IMR-90 (cell line): ENCODE measurements at regions not wholly inside any gene's neighbourhood (a gene's known extent, or its start where the extent isn't known, plus 50 kb on each side); places are given as distances from the start of the nearest gene placed in this dataset.

Experiments used
- ATAC-seq: fragments of 200-7000 bp; cut with Tn5 transposase; 2 replicates; pipeline ENCODE4 v1.9.1; 2020; ENCODE audit warnings: low read depth, mild to moderate bottlenecking, moderate library complexity
- BruUV-seq: library from RNA; stranded (reverse); fragments of 400-500 nt; replicated peaks from 2 replicates; lab custom pipeline; 2021; lab: Mats Ljungman, UMichigan
- CTCF ChIA-PET: fragments of 300-600 bp; formaldehyde crosslinking; extraction: SDS; loops from one replicate; lab custom pipeline; 2021; ENCODE audit warnings: antibody characterized with exemption; lab: Yijun Ruan, JAX
- POLR2A ChIA-PET: fragments of 300-600 bp; sonication (Branson Sonifier 250); formaldehyde crosslinking; loops from one replicate; lab custom pipeline; 2022; ENCODE audit warnings: antibody characterized with exemption; ENCODE audit not compliant: unreplicated experiment; lab: Charles Lee
- DNase-seq: peaks from one replicate; pipeline ENCODE4 v3.0.0; 2013
- H2AFZ ChIP-seq: replicated peaks from 2 replicates; pipeline ENCODE3; 2013; ENCODE audit warnings: low read length, mild to moderate bottlenecking; ENCODE audit not compliant: poor library complexity
- H2AK5ac ChIP-seq: 2 replicates; pipeline ENCODE4 v1.6.1; 2013; ENCODE audit warnings: low read depth, low read length, inconsistent platforms
- H2AK9ac ChIP-seq: replicated peaks from 2 replicates; pipeline ENCODE3; 2013; ENCODE audit warnings: mild to moderate bottlenecking, low read depth, low read length, moderate library complexity; ENCODE audit not compliant: poor library complexity
- H2BK120ac ChIP-seq: 2 replicates; pipeline ENCODE4 v1.6.1; 2013; ENCODE audit warnings: low read depth, low read length, inconsistent platforms
- H2BK15ac ChIP-seq: 3 replicates; pipeline ENCODE4 v1.6.1; 2013; ENCODE audit warnings: low read depth, low read length, inconsistent platforms
- H2BK20ac ChIP-seq: 2 replicates; pipeline ENCODE4 v1.6.1; 2013; ENCODE audit warnings: low read depth, mild to moderate bottlenecking, inconsistent platforms, low read length, moderate library complexity
- H2BK5ac ChIP-seq: 2 replicates; pipeline ENCODE4 v1.6.1; 2013; ENCODE audit warnings: mild to moderate bottlenecking, low read depth, low read length, inconsistent platforms; ENCODE audit not compliant: poor library complexity, severe bottlenecking
- H3K14ac ChIP-seq: replicated peaks from 2 replicates; pipeline ENCODE4 v1.6.1; 2013; ENCODE audit warnings: low read depth, low read length, inconsistent platforms
- H3K18ac ChIP-seq: 2 replicates; pipeline ENCODE4 v1.6.1; 2013; ENCODE audit warnings: low read depth, low read length, control low read depth
- H3K23ac ChIP-seq: 2 replicates; pipeline ENCODE4 v1.6.1; 2013; ENCODE audit warnings: low read depth, low read length, inconsistent platforms
- H3K27ac ChIP-seq: 2 replicates; pipeline ENCODE4 v1.5.1; 2013; ENCODE audit warnings: mild to moderate bottlenecking, control low read depth, low read length; ENCODE audit not compliant: insufficient read depth
- H3K27me3 ChIP-seq: 2 replicates; pipeline ENCODE4 v1.6.1; 2013; ENCODE audit warnings: low read length; ENCODE audit not compliant: control insufficient read depth, insufficient read depth
- H3K36me3 ChIP-seq: 2 replicates; pipeline ENCODE4 v1.6.1; 2013; ENCODE audit warnings: low read length, mixed read lengths; ENCODE audit not compliant: control insufficient read depth, insufficient read depth
- H3K4ac ChIP-seq: 2 replicates; pipeline ENCODE4 v1.6.1; 2013; ENCODE audit warnings: low read depth, low read length, inconsistent platforms
- H3K4me1 ChIP-seq: 2 replicates; pipeline ENCODE4 v1.6.1; 2013; ENCODE audit warnings: low read length, mixed read lengths; ENCODE audit not compliant: control insufficient read depth, insufficient read depth
- H3K4me2 ChIP-seq: 2 replicates; pipeline ENCODE4 v1.6.1; 2013; ENCODE audit warnings: low read depth, mild to moderate bottlenecking, control low read depth, low read length, moderate library complexity
- H3K4me3 ChIP-seq: 2 replicates; pipeline ENCODE4 v1.5.1; 2013; ENCODE audit warnings: low read depth, mild to moderate bottlenecking, control low read depth, low read length, moderate library complexity; ENCODE audit not compliant: insufficient read depth
- H3K56ac ChIP-seq: 2 replicates; pipeline ENCODE4 v1.6.1; 2013; ENCODE audit warnings: low read length, inconsistent platforms; ENCODE audit not compliant: insufficient read depth; ENCODE audit errors: extremely low read depth
- H3K79me1 ChIP-seq, 2 experiments: 2 replicates each; pipeline ENCODE4 v1.6.1; 2013; ENCODE audit warnings: low read length in 2 of 2, inconsistent platforms in 1 of 2, low read depth in 1 of 2
- H3K9ac ChIP-seq: 2 replicates; pipeline ENCODE4 v1.6.1; 2013; ENCODE audit warnings: low read depth, low read length, control low read depth
- H3K9me1 ChIP-seq: 2 replicates; pipeline ENCODE4 v1.6.1; 2013; ENCODE audit warnings: low read length, inconsistent platforms; ENCODE audit not compliant: insufficient read depth
- H3K9me3 ChIP-seq: 2 replicates; pipeline ENCODE4 v1.6.1; 2013; ENCODE audit warnings: low read length; ENCODE audit not compliant: control insufficient read depth, insufficient read depth
- H4K20me1 ChIP-seq: 2 replicates; pipeline ENCODE4 v1.6.1; 2013; ENCODE audit warnings: low read length, inconsistent platforms; ENCODE audit not compliant: insufficient read depth
- H4K5ac ChIP-seq: 2 replicates; pipeline ENCODE4 v1.6.1; 2013; ENCODE audit warnings: mild to moderate bottlenecking, low read depth, low read length, control low read depth
- H4K8ac ChIP-seq, 2 experiments: 2 replicates each; pipeline ENCODE4 v1.6.1; 2013; ENCODE audit warnings: low read depth in 2 of 2, low read length in 2 of 2, control low read depth in 1 of 2, inconsistent platforms in 1 of 2
- H4K91ac ChIP-seq: 2 replicates; pipeline ENCODE4 v1.6.1; 2013; ENCODE audit warnings: low read depth, low read length, inconsistent platforms; ENCODE audit not compliant: insufficient read depth
- BHLHE40 ChIP-seq: fragments of 150-350 bp; IDR thresholded peaks from 2 replicates; pipeline ENCODE4 v1.6.1; 2016; ENCODE audit warnings: mild to moderate bottlenecking, low read depth, low read length
- FOS ChIP-seq: fragments of 150-350 bp; IDR thresholded peaks from 2 replicates; pipeline ENCODE4 v1.6.1; 2016; ENCODE audit warnings: low read depth, low read length
- NFE2L2 ChIP-seq: fragments of 150-350 bp; IDR thresholded peaks from 2 replicates; pipeline ENCODE4 v1.6.1; 2016; ENCODE audit warnings: low read depth, mild to moderate bottlenecking, low read length
- SMC3 ChIP-seq: fragments of 150-350 bp; IDR thresholded peaks from 2 replicates; pipeline ENCODE4 v1.6.1; 2016; ENCODE audit warnings: low read depth, mild to moderate bottlenecking, antibody characterized with exemption, low read length, moderate library complexity
- WGBS, 2 experiments: methylation state at CpG; one replicate each; pipeline versions ENCODE4 v1.1.5 to v1.1.7; 2013; ENCODE audit warnings: missing lambda C conversion rate in 2 of 2; ENCODE audit not compliant: insufficient read length in 1 of 2; ENCODE audit errors: extremely low coverage in 2 of 2; 5-methylcytosine and 5-hydroxymethylcytosine counted together
- dilution Hi-C: fragments of 300-500 bp; cut with HindIII; formaldehyde crosslinking; loops from one replicate; pipeline ENCODE4 v1.14.3; 2018; ENCODE audit warnings: low sequenced_read_pairs; ENCODE audit not compliant: unreplicated experiment
- in situ Hi-C: fragments of 300-500 bp; cut with MboI; formaldehyde crosslinking; loops from 3 replicates; pipeline ENCODE4 v1.14.3; 2019; ENCODE audit warnings: low sequenced_read_pairs, inconsistent platforms, mixed read lengths
- intact Hi-C: fragments of 100-400 bp; cut with micrococcal nuclease; formaldehyde crosslinking; loops from 2 replicates; pipeline ENCODE4 v1.10.0; 2022

DNA sequence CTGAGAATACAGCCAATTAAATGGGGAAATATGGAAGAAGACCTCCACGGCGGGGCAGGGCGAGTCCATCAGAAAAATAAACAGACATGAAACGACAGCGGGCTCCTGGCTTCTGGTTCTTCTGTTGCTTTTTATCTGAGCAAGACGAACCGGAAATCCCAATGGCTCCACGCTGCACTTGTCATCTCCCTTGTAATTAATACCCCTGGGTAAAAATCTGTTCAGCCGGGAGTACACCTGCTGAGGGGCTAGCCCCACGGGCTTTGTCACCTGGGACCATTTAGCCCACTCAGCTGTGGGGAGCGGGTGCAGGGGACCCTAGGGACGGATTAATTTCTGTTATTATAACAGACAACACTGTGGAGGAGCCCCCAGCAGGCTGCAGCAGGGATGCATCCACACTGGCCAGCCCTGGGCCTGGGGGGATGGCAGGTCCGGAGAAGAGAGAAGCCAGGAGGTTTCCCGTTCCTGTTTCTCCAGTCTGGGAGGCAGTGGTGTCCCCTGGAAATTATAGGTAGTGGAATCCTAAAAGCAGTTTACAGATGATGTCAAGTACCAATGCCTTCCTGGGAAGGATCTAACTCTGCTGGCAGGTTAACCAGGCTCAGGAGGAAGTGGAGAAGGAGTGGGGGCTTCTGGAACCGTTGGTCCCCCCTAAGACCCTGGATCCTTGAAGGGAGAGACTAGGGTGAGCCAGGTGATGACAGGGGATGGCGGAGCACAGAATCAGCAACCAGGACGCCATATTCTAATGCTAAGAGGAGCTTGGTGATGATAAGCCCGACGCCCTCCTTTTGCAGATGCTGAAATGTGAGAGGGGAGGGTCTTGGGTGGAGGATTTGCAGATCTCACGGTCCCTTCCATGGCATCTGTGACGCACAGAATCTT lies 566.1 kb downstream of the PTPRU start:
- H3K9me1 ChIP-seq: 0 out of 2 replicates have a peak, but pooled peaks cover 3% of the 10 kb centered on the region
- H3K4ac ChIP-seq: no peak overlapping the region
- no peak overlapping the region for H3K14ac ChIP-seq
- H4K20me1 ChIP-seq: no peaks in the 10 kb centered on the region
- H3K9me3 ChIP-seq: no peaks in the 10 kb centered on the region
- H2BK120ac ChIP-seq: no peak overlapping the region
- no peak overlapping the region for H3K9ac ChIP-seq
- dilution Hi-C loops (no loop called here), in situ Hi-C loops (no loop called here), intact Hi-C loops (no loop called here)
- H4K8ac ChIP-seq: no peak overlapping the region
- BruUV-seq: no TSS peak
- H3K27me3 ChIP-seq: peaks cover 2% of the 10 kb centered on the region; the same call in 1 of the 2 replicates
- H2BK20ac ChIP-seq: no peak overlapping the region
- 13% methylated on average over 5 of the region's 21 CpGs; no CpG with 5 or more reads in 1 of the 2 experiments for WGBS, 2 experiments
- no peak overlapping the region for H4K91ac ChIP-seq
- H3K27ac ChIP-seq: no peak overlapping the region
- H3K56ac ChIP-seq: no peak overlapping the region
- H3K4me1 ChIP-seq: no peaks in the 10 kb centered on the region
- H2AFZ ChIP-seq: no peak overlapping the region
- H4K5ac ChIP-seq: no peak overlapping the region
- H2BK5ac ChIP-seq: no peak overlapping the region
- no peak overlapping the region for H2BK15ac ChIP-seq
- no peaks in the 10 kb centered on the region for H3K79me1 ChIP-seq
- H2AK9ac ChIP-seq: no peak overlapping the region
- no peak overlapping the region for H3K18ac ChIP-seq
- no peak overlapping the region for H3K23ac ChIP-seq
- no peak overlapping the region for H3K4me2 ChIP-seq
- H3K4me3 ChIP-seq: no peak overlapping the region
- no peak overlapping the region for H2AK5ac ChIP-seq
- TF ChIP-seq SMC3 (no peak), NFE2L2 (no peak), FOS (no peak), BHLHE40 (no peak)
- CTCF ChIA-PET: no interaction called here
- ATAC-seq: no peak
- no peaks in the 10 kb centered on the region for H3K36me3 ChIP-seq
- no peak for DNase-seq
- POLR2A ChIA-PET: no interaction called here
